OCI-LY7 (cell line): ENCODE measurements at regions not wholly inside any gene's neighbourhood (a gene's known extent, or its start where the extent isn't known, plus 50 kb on each side); places are given as distances from the start of the nearest gene placed in this dataset.

Experiments
- CTCF ChIP-seq: fragments of 200-600 bp; sonication (generic); conservative IDR thresholded peaks from 2 replicates; pipeline ENCODE4 v1.5.1; 2014; ENCODE audit warnings: mild to moderate bottlenecking, antibody characterized with exemption, low read length, moderate library complexity, mixed read lengths
- EZH2phosphoT487 ChIP-seq: fragments of 200-600 bp; sonication (generic); IDR thresholded peaks from 2 replicates; pipeline ENCODE4 v1.6.1; 2018; ENCODE audit warnings: low read depth, borderline replicate concordance, mild to moderate bottlenecking, mixed run types, antibody characterized with exemption, low read length, moderate library complexity, mixed read lengths

GRCh38 chr15:58312031-58312430 is 119.8 kb upstream of the LIPC start:
- no peak for TF ChIP-seq CTCF
- no peak for TF ChIP-seq EZH2phosphoT487
